WERI-Rb-1 (cell line): ENCODE measurements at regions not wholly inside any gene's neighbourhood (a gene's known extent, or its start where the extent isn't known, plus 50 kb on each side); places are given as distances from the start of the nearest gene placed in this dataset.

Experiments used
- DNase-seq: peaks from one replicate; pipeline ENCODE4 v3.0.0-alpha.2; 2020
- H3K27ac ChIP-seq: fragments of 250-450 bp; sonication (Bioruptor Pico); 2 replicates; pipeline ENCODE4 v1.5.1; 2020; ENCODE audit warnings: mild to moderate bottlenecking, moderate library complexity
- H3K27me3 ChIP-seq: fragments of 250-450 bp; sonication (Bioruptor Pico); 2 replicates; pipeline ENCODE4 v1.5.1; 2021; ENCODE audit warnings: mild to moderate bottlenecking, low read depth, moderate library complexity; ENCODE audit not compliant: insufficient read depth, severe bottlenecking
- H3K36me3 ChIP-seq: fragments of 250-450 bp; sonication (Bioruptor Pico); 2 replicates; pipeline ENCODE4 v1.5.1; 2020; ENCODE audit warnings: mild to moderate bottlenecking, moderate library complexity
- H3K4me3 ChIP-seq: 2 replicates; pipeline ENCODE4 v1.5.1; 2011; ENCODE audit warnings: low read depth, mild to moderate bottlenecking, control low read depth, low read length
- H3K9me3 ChIP-seq: fragments of 250-450 bp; sonication (Bioruptor Pico); 2 replicates; pipeline ENCODE4 v1.5.1; 2021; ENCODE audit warnings: mild to moderate bottlenecking, moderate library complexity; ENCODE audit not compliant: severe bottlenecking
- TF ChIP-seq, protein P1 (sequence below): IDR thresholded peaks from 2 replicates; pipeline ENCODE4 v1.5.1; 2011; ENCODE audit warnings: low read depth, mild to moderate bottlenecking, control low read depth, inconsistent platforms, low read length

DNA sequence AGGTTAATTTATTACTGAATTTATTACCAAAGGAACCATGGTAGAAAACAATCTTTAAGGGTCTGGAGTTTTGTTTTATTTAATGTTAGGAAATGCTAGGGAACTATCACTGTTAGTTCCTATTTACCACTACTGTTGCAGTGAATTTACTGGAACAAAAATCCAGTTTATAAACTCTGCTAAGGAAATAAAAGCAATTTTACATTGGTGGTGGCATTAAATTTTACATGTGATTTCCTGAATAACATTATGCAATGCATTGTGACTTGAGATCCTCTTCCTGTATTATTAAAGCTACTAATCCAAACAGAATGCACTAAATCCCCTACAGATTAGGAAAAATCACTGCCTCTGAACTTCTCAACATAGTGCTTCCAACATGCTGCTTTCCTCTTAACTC, 599.5 kb upstream of the PTGER4 start:
- H3K27me3 ChIP-seq: no peaks in the 10 kb centered on the region
- H3K36me3 ChIP-seq: no peaks in the 10 kb centered on the region
- H3K4me3 ChIP-seq: no peak overlapping the region
- DNase-seq: no peak
- peaks cover 3% of the 10 kb centered on the region for H3K9me3 ChIP-seq
- TF ChIP-seq, protein P1, sequence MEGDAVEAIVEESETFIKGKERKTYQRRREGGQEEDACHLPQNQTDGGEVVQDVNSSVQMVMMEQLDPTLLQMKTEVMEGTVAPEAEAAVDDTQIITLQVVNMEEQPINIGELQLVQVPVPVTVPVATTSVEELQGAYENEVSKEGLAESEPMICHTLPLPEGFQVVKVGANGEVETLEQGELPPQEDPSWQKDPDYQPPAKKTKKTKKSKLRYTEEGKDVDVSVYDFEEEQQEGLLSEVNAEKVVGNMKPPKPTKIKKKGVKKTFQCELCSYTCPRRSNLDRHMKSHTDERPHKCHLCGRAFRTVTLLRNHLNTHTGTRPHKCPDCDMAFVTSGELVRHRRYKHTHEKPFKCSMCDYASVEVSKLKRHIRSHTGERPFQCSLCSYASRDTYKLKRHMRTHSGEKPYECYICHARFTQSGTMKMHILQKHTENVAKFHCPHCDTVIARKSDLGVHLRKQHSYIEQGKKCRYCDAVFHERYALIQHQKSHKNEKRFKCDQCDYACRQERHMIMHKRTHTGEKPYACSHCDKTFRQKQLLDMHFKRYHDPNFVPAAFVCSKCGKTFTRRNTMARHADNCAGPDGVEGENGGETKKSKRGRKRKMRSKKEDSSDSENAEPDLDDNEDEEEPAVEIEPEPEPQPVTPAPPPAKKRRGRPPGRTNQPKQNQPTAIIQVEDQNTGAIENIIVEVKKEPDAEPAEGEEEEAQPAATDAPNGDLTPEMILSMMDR: no peak
- H3K27ac ChIP-seq: no peak overlapping the region

DNA sequence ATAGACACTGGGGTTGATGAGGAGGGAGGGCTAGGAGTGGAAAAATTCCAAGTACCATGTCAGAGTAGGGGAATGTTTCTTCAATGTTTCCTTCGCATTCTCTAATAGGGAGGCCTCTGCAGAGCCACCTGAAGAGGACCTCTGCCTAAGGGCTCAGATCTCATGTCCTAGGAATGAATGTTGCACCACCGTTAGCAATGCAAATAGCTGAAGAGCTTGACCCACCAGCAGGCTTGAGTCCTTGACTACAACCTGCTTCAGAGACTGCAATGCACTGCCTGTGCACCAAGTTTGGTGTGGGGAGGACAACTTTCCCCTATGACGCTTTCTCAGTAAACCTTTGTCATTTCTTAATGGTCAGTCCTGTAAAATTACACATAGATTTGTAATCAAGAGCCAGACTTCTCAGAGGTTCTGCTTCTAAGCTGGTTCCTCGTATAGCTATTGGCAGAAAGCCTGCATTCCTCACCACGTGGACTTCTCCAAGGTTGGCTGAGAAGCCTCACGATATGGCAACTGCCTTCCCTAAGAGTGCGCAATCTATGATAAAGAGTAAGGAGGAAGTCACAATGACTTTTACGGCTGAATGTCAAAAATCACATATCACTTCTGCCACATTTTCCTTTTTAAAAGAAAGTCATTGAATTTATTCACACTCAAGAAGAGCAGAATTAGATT, 600.7 kb upstream of the PTGER4 start:
- Histone ChIP-seq H3K36me3 (no peaks in the 10 kb centered on the region), H3K27me3 (no peaks in the 10 kb centered on the region), H3K27ac (no peak overlapping the region), H3K4me3 (no peak overlapping the region), H3K9me3 (no peaks in the 10 kb centered on the region)
- TF ChIP-seq, protein P1: no peak
- DNase-seq: no peak

DNA sequence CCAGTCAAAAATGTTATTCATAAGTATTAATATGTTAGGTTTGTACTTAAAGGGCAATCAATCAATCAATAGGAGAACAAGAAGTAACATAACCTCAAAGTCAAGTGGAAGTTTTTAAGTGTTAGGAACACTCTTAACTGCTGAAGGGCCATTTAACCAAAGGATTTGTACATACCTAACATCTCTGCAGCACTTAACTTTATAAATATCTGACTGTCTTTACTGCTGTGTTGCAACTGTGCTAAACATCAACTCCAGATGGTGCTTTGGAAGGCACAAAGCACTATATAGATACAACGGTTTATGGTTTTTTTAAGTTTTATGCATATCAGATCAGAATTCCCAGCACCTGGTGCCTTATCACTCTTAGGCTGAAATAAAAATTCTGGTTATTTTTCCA, 604.9 kb upstream of the PTGER4 start:
- no peak for DNase-seq
- Histone ChIP-seq H3K27me3 (no peaks in the 10 kb centered on the region), H3K9me3 (peaks cover 3% of the 10 kb centered on the region)

DNA sequence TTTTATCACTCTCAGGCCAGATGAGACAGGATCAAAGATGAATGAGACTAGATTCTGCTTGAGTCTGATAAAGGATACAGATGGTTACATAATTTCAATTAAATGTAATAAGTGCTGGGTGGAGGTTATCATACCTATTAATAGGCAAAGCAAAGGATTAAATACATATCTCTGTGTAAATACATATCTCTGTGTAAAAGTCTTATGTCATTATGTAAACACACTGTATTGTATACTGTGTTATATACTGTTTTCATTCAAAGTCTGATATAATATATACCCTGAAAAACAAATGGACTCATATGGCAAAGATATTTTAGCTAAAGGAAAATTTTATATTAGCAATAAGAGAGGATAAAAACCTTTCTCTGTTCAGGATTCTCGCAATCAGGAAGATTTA, 605.8 kb upstream of the PTGER4 start:
- Histone ChIP-seq H3K27me3 (no peaks in the 10 kb centered on the region), H3K9me3 (peaks cover 3% of the 10 kb centered on the region), H3K27ac (0 out of 2 replicates have a peak overlapping the region, but pooled peaks have one; percentile 11), H3K4me3 (no peak overlapping the region), H3K36me3 (no peaks in the 10 kb centered on the region)
- no peak for DNase-seq
- TF ChIP-seq, protein P1: no peak

More for the DNA sequence above, 604.9 kb upstream of the PTGER4 start:
- TF ChIP-seq, protein P1: no peak
- no peak overlapping the region for H3K27ac ChIP-seq
- H3K36me3 ChIP-seq: no peaks in the 10 kb centered on the region
- H3K4me3 ChIP-seq: no peak overlapping the region

DNA sequence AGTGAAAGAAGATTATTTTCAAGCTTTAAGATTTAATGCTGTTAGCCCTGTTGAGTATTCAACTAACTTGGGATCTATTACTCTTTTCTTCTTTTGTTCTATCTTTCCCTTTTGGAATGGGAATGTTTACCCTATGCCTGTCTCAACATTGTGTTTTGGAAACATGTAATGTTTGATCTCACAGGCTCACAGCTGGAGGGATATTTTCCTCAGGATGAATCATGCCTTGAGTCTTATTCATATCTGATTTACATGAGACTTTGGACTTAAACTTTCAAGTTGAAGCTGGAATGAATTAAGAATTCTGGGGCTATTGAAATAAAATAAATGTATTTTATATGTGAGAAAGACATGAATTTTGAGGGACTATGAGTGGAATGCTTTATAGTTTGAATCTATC, 607.8 kb upstream of the PTGER4 start:
- Histone ChIP-seq H3K9me3 (peaks cover 3% of the 10 kb centered on the region), H3K4me3 (no peak overlapping the region), H3K27me3 (no peaks in the 10 kb centered on the region), H3K27ac (no peak overlapping the region), H3K36me3 (no peaks in the 10 kb centered on the region)
- TF ChIP-seq, protein P1: no peak
- no peak for DNase-seq

DNA sequence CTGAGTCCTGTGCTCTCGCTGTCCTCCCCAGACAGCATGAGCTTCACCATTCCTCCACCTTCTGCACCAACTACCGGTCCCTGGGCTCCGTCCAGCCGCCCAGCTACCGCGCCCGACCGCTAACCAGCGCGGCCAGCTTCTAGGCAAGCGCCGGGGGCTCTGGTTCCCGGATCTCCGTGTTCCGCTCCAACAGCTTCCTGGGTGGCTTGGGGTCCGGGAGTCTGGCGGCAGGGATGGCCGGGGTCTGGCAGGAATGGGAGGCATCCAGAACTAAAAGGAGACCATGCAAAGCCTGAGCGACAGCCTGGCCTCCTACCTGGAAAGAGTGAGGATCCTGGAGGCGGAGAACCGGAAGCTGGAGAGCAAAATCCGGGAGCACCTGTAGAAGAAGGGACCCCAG, 613.1 kb upstream of the PTGER4 start:
- Histone ChIP-seq H3K9me3 (no peaks in the 10 kb centered on the region), H3K4me3 (no peak overlapping the region), H3K27ac (no peak overlapping the region), H3K36me3 (no peaks in the 10 kb centered on the region), H3K27me3 (no peaks in the 10 kb centered on the region)
- no peak for DNase-seq
- TF ChIP-seq, protein P1: no peak
